Large intestine (tissue), 3 donors: ENCODE measurements at regions not wholly inside any gene's neighbourhood (a gene's known extent, or its start where the extent isn't known, plus 50 kb on each side); places are given as distances from the start of the nearest gene placed in this dataset.
"Not testable (repeated sequence)": the region's sequence is repeated elsewhere in the genome, so short reads cannot be mapped to it uniquely, and the experiment has no call there.

Source experiments
- DNase-seq, 2 donors: peaks; one replicate each; pipeline versions ENCODE4 v3.0.0 to v3.0.0-alpha.2; 2013
- H3K27ac ChIP-seq: one replicate; pipeline ENCODE4 v1.5.1; 2013; ENCODE audit warnings: low read length
- H3K27me3 ChIP-seq: 2 replicates; pipeline ENCODE4 v1.6.1; 2013; ENCODE audit warnings: low read length; ENCODE audit not compliant: control insufficient read depth, insufficient read depth
- H3K36me3 ChIP-seq: 2 replicates; pipeline ENCODE4 v1.6.1; 2013; ENCODE audit warnings: low read length; ENCODE audit not compliant: control insufficient read depth, insufficient read depth
- H3K4me1 ChIP-seq: one replicate; pipeline ENCODE4 v1.6.1; 2013; ENCODE audit warnings: low read length; ENCODE audit not compliant: control insufficient read depth, insufficient read depth
- H3K4me3 ChIP-seq: one replicate; pipeline ENCODE4 v1.5.1; 2013; ENCODE audit warnings: low read length
- H3K9me3 ChIP-seq: one replicate; pipeline ENCODE4 v1.6.1; 2013; ENCODE audit warnings: mild to moderate bottlenecking, low read depth, low read length, moderate library complexity; ENCODE audit not compliant: control insufficient read depth
- WGBS: methylation state at CpG from one replicate; pipeline ENCODE4 v1.1.5; 2013; ENCODE audit warnings: low lambda C conversion rate; ENCODE audit not compliant: insufficient coverage; 5-methylcytosine and 5-hydroxymethylcytosine counted together

DNA sequence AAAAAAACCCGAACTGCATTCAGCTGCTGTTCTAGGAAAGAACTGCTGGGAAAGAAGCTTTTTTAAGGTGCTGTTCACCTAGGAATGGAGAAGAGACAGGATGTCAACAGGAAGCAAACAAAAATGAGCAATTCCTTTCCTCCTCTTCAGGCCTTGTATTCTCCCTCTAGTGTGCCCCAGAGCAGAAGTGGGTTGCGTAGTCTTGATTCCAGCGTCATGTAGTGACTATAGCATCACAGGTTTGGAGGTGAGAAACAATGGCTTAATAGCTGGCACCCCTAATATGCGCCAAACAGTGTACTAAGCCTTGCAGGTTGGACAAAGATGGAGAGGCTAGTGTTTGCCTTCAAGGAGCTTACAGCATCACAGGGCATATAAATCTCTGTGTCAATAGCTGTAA lies 146.3 kb upstream of the LCORL start:
- Histone ChIP-seq H3K9me3 (no peaks in the 10 kb centered on the region), H3K4me1 (no peaks in the 10 kb centered on the region), H3K27me3 (no peaks in the 10 kb centered on the region), H3K27ac (no peak overlapping the region), H3K4me3 (no peak overlapping the region), H3K36me3 (no peaks in the 10 kb centered on the region)
- WGBS: no CpG with 5 or more reads among the region's 4 CpGs
- no peak for DNase-seq

DNA sequence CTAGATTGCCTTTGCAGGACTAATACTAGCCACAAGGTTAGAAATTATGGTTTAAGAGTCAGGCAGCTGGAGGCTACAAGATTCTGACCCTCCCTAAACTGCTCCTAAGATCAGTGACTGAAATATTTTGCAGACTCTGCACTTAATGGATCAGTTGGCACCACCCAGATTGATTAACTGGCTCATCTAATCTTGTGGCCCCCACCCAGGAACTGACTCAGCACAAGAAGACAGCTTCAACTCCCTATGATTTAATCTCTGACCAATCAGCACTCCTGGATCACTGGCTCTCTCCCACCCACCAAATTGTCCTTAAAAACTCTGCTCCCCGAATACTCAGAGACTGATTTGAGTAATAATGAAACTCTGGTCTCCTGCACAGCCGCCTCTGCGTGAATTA lies 145.4 kb upstream of the LCORL start:
- no peak overlapping the region for H3K27ac ChIP-seq
- H3K4me1 ChIP-seq: no peaks in the 10 kb centered on the region
- H3K36me3 ChIP-seq: no peaks in the 10 kb centered on the region
- no peaks in the 10 kb centered on the region for H3K27me3 ChIP-seq
- WGBS: no CpG with 5 or more reads among the region's 3 CpGs
- H3K4me3 ChIP-seq: no peak overlapping the region
- no peaks in the 10 kb centered on the region for H3K9me3 ChIP-seq
- DNase-seq: no peak

DNA sequence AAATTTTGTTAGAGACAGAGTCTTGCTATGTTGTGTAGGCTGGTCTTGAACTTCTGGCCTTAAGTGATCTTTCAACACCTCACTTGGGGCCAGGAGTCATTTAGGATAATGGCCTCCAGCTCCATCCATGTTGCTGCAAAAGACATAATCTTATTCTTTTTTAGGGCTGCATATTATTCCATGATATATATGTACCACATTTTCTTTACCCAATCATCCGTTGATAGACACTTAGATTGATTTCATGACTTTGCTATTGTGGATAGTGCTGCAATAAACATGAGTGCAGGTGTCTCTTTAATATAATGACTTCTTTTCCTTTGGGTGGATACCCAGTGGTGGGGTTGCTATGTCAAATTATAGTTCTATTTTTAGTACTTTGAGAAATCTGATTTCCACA lies 140.9 kb upstream of the LCORL start:
- no peaks in the 10 kb centered on the region for H3K36me3 ChIP-seq
- no CpG with 5 or more reads among the region's 1 CpG for WGBS
- no peak for DNase-seq

DNA sequence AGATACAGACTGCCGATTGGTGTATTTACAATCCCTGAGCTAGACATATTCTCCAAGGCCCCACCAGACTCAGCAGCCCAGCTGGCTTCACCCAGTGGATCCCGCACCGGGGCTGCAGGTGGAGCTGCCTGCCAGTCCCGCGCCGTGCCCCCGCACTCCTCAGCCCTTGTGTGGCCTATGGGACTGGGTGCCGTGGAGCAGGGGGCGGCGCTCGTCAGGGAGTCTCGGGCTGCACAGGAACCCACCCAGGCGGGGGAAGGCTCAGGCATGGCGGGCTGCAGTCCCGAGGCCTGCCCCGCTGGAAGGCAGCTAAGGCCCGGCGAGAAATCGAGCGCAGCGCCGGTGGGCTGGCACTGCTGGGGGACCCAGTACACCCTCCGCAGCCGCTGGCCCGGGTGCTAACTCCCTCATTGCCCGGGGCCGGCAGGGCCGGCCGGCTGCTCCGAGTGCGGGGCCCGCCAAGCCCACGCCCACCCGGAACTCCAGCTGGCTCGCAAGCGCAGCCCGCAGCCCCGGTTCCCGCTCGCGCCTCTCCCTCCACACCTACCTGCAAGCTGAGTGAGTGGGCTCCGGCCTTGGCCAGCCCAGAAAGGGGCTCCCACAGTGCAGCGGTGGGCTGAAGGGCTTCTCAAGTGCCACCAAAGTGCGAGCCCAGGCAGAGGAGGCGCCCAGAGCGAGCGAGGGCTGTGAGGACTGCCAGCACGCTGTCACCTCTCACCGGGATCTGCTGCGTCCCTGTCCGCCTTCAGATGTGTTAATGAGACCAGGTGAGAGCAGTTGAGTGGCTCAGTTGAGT lies 137.8 kb upstream of the LCORL start:
- not testable (repeated sequence) for DNase-seq, H3K36me3 ChIP-seq, H3K27ac ChIP-seq, H3K4me3 ChIP-seq, H3K9me3 ChIP-seq, H3K27me3 ChIP-seq
- peaks cover 11% of the 10 kb centered on the region for H3K4me1 ChIP-seq
- WGBS: no CpG with 5 or more reads among the region's 51 CpGs

More for the DNA sequence above, 140.9 kb upstream of the LCORL start:
- H3K4me3 ChIP-seq: no peak overlapping the region
- H3K27me3 ChIP-seq: no peaks in the 10 kb centered on the region
- H3K9me3 ChIP-seq: peaks cover 6% of the 10 kb centered on the region
- H3K4me1 ChIP-seq: no peaks in the 10 kb centered on the region
- no peak overlapping the region for H3K27ac ChIP-seq

DNA sequence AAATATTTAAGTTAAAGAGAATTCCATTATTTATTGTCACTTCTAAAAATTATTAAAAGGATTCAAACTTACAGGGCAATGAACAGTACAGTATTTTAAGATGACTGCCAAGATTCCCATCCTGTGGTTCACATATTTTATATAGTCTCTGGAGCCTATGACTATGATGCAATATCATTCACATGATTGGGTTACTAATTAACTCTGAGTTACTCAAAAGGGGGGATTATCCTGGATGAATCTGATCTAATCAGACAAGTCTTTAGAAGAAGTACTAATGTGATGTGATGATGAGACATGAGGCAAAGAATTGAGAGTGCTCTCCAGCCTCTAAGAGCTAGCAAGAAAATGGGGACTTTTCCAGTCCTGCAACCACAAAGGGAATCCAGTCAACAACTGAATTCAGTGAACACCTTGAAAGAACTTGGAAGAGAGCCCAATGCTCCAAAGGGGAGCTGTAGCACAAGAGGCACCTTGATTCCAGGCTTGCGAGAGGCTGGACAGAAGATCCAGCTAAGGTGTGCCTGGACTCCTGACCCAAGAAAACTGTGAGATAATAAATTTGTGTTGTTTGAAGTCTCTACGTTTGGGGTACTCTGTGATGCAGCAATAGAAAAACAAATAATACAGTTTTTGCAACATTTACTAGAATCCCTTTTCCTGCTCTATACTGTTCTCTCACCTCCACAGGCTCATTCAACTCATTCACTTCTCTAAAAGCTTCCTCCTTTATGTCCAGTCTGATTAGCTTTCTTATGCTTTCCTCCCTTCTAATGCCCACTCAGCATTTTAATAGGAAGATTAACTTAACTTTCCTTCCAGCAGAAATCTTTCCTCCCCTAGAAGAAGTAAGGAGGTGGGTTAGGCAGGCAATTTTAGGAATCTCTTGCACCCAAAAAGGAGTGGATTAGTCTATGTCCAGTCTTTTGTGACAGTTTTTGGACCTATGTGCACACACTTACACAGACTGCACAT lies 133.8 kb upstream of the LCORL start:
- Histone ChIP-seq H3K27me3 (no peaks in the 10 kb centered on the region), H3K4me1 (peaks cover 11% of the 10 kb centered on the region), H3K9me3 (peaks cover 6% of the 10 kb centered on the region), H3K36me3 (no peaks in the 10 kb centered on the region), H3K4me3 (no peak overlapping the region), H3K27ac (peak overlapping the region; percentile 62)
- DNase-seq: peak; percentile 75 to 90
- WGBS: no CpG with 5 or more reads among the region's 2 CpGs

DNA sequence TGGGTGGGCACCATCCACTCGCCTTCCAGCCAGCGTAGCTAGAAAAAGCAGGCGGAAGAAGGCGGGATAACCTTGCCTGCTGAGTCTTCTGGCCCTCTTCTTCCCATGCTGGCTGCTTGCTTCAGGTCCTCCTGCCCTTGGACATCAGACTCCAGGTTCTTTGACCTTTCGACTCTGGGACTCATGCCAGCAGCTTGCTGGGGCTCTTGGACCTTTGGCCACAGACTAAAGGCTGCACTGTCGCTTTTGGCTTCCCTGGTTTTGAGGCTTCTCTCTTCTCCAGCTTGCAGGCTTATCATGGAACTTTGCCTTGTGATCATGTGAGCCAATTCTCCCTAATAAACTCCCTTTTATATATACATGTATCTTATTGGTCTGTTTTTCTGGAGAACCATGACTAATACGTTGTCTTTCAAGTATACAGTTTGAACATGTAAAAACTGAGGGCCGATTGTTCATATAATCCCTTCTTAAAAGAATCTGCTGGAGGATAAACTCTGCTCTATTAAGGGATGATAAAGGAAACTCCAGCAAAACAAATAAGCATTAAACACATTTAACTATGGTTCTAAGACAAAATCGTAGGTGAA lies 116.6 kb upstream of the LCORL start:
- peak overlapping the region; percentile 33 for H3K27ac ChIP-seq
- no CpG with 5 or more reads among the region's 9 CpGs for WGBS
- H3K9me3 ChIP-seq: peaks cover 16% of the 10 kb centered on the region
- H3K36me3 ChIP-seq: no peaks in the 10 kb centered on the region
- peaks cover 3% of the 10 kb centered on the region for H3K4me1 ChIP-seq
- H3K4me3 ChIP-seq: no peak overlapping the region
- peak; percentile 84 to 94 for DNase-seq
- H3K27me3 ChIP-seq: no peaks in the 10 kb centered on the region

DNA sequence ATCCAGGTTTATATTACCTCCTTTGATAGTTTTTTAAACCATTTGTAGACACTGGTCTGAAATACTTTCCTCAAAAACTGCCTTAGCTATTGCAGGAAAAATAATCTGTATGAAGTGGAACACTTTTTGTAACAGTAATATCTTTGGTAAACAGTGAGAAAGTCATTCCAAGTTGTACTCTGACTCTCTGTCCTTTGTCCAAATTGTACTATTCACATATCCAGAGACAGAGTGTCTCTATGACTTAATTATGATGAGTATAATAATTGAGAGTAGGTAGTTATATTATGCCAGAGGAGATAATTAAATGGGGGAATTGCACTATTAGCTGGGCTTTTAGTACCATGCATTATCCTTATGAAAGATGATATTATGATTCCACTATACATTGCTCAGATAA lies 112.6 kb upstream of the LCORL start:
- Histone ChIP-seq H3K36me3 (no peaks in the 10 kb centered on the region), H3K4me3 (no peak overlapping the region), H3K27me3 (no peaks in the 10 kb centered on the region), H3K9me3 (peaks cover 13% of the 10 kb centered on the region), H3K4me1 (peaks cover 3% of the 10 kb centered on the region), H3K27ac (no peak overlapping the region)
- DNase-seq: peak in 1 of 2 donors; percentile 51

DNA sequence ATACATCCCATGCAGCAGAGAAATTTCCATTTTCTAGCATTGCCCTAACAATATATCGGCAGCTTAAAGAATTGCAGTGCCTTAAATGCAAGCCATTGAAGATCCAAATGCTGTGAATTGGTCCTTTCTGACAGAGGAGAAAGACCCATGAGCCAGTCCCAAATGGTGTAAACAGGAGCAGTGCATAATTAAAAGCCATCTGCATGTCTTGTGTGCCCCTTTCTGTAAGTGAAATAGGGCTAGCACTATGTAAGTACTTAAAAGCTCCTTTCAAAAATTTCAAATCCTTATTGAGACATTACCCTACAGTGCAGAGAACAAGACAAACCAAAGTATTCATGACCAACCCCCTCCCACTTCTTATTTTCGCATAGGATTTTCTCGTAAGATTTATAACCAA lies 108.7 kb upstream of the LCORL start:
- Histone ChIP-seq H3K9me3 (no peaks in the 10 kb centered on the region), H3K4me1 (no peaks in the 10 kb centered on the region), H3K36me3 (no peaks in the 10 kb centered on the region), H3K27ac (no peak overlapping the region), H3K4me3 (no peak overlapping the region), H3K27me3 (no peaks in the 10 kb centered on the region)
- 100% methylated on average over 2 of the region's 3 CpGs for WGBS
- DNase-seq: no peak

DNA sequence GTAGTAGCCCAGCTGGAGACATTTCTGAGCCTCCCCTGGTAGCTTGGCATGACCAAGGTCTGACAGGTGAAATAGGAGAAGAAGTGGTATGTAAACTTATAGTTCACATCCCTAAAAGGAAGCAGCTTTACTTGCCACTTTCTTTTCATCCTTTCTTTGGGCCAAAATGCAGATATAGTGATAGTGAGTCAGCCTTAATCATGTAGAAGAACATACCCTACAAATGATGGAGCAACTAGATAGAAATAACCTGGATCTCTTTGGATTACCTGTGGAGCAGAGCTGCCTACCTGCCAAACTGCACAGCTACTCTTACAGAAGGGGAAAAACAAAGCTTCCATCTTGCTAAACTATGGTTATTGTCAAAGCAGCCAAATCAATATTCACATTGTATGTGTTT lies 106.7 kb upstream of the LCORL start:
- Histone ChIP-seq H3K36me3 (no peaks in the 10 kb centered on the region), H3K27ac (no peak overlapping the region), H3K4me3 (no peak overlapping the region), H3K9me3 (no peaks in the 10 kb centered on the region), H3K4me1 (no peaks in the 10 kb centered on the region), H3K27me3 (no peaks in the 10 kb centered on the region)
- no peak for DNase-seq

DNA sequence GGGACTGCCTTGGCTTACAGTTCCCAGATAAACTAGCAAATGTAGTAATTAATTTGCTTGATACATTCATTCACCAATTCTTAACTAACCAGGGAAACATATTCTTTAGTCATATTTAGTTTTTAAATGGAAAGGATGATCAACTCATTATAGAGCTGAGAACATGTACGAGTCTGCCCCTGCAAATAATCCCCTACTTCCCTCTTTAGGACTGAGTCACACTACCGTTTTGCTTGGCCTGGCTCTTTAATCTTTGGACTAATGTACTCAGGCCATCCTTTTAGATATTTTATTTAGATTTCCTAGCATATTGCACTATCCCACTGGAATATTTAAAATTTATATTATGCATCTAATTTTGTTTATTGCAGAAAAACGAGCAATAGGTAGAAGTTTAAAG lies 105.5 kb upstream of the LCORL start:
- Histone ChIP-seq H3K9me3 (no peaks in the 10 kb centered on the region), H3K27ac (no peak overlapping the region), H3K4me3 (no peak overlapping the region), H3K27me3 (no peaks in the 10 kb centered on the region), H3K36me3 (no peaks in the 10 kb centered on the region), H3K4me1 (no peaks in the 10 kb centered on the region)
- 60% methylated on average over 1 of the region's 3 CpGs for WGBS
- no peak for DNase-seq
